CD8-positive, alpha-beta memory T cell (primary cell): ENCODE measurements at regions not wholly inside any gene's neighbourhood (a gene's known extent, or its start where the extent isn't known, plus 50 kb on each side); places are given as distances from the start of the nearest gene placed in this dataset.

Experiments used
- CTCF ChIA-PET: fragments of 350-600 bp; sonication (Branson Sonifier 250); formaldehyde crosslinking; loops from one replicate; lab custom pipeline; 2021; ENCODE audit warnings: antibody characterized with exemption; lab: Charles Lee
- POLR2A ChIA-PET: fragments of 350-600 bp; sonication (Branson Sonifier 250); formaldehyde crosslinking; loops from one replicate; lab custom pipeline; 2021; ENCODE audit warnings: antibody characterized with exemption; lab: Charles Lee
- DNase-seq, 5 donors: peaks; one replicate each; pipeline versions ENCODE4 v3.0.0 to v3.0.0-alpha.2; 2020 to 2022; ENCODE audit warnings: mixed read lengths in 1 of 5
- H3K27ac ChIP-seq: one replicate; pipeline ENCODE4 v1.7.0; 2013; ENCODE audit warnings: low read depth, mild to moderate bottlenecking, low read length, moderate library complexity
- H3K27me3 ChIP-seq: 2 replicates; pipeline ENCODE4 v1.7.0; 2013; ENCODE audit warnings: low read length, mild to moderate bottlenecking; ENCODE audit not compliant: insufficient read depth, poor library complexity, severe bottlenecking
- H3K36me3 ChIP-seq: 2 replicates; pipeline ENCODE4 v1.7.0; 2013; ENCODE audit warnings: mild to moderate bottlenecking, low read length, moderate library complexity; ENCODE audit not compliant: insufficient read depth
- H3K4me1 ChIP-seq: 2 replicates; pipeline ENCODE4 v1.7.0; 2013; ENCODE audit warnings: mild to moderate bottlenecking, low read length, moderate library complexity; ENCODE audit not compliant: insufficient read depth
- H3K4me3 ChIP-seq: 2 replicates; pipeline ENCODE4 v1.7.0; 2013; ENCODE audit warnings: mild to moderate bottlenecking, low read length
- H3K9me3 ChIP-seq: 2 replicates; pipeline ENCODE4 v1.7.0; 2013; ENCODE audit warnings: mild to moderate bottlenecking, low read length
- H3K27ac Mint-ChIP-seq, 8 donors: one replicate each; pipeline ENCODE4 v1.8.0; 2020 to 2021; ENCODE audit warnings: mixed read lengths in 8 of 8, mild to moderate bottlenecking in 6 of 8, inconsistent platforms in 3 of 8, moderate library complexity in 3 of 8
- H3K27me3 Mint-ChIP-seq, 2 donors: one replicate each; pipeline ENCODE4 v1.8.0; 2020 to 2021; ENCODE audit warnings: mixed read lengths in 2 of 2, mild to moderate bottlenecking in 1 of 2, moderate library complexity in 1 of 2
- H3K36me3 Mint-ChIP-seq, 3 donors: one replicate each; pipeline ENCODE4 v1.8.0; 2020 to 2021; ENCODE audit warnings: mixed read lengths in 3 of 3, inconsistent platforms in 1 of 3, mild to moderate bottlenecking in 1 of 3
- H3K4me1 Mint-ChIP-seq, 3 donors: one replicate each; pipeline ENCODE4 v1.8.0; 2020 to 2021; ENCODE audit warnings: mixed read lengths in 3 of 3, inconsistent platforms in 1 of 3, mild to moderate bottlenecking in 1 of 3
- H3K4me3 Mint-ChIP-seq, 7 donors: one replicate each; pipeline ENCODE4 v1.8.0; 2020 to 2021; ENCODE audit warnings: mixed read lengths in 7 of 7, mild to moderate bottlenecking in 6 of 7, moderate library complexity in 4 of 7, inconsistent platforms in 2 of 7
- H3K9me3 Mint-ChIP-seq, 5 donors: one replicate each; pipeline ENCODE4 v1.8.0; 2020 to 2022; ENCODE audit warnings: mixed read lengths in 5 of 5, mild to moderate bottlenecking in 3 of 5, moderate library complexity in 2 of 5, inconsistent platforms in 1 of 5

DNA sequence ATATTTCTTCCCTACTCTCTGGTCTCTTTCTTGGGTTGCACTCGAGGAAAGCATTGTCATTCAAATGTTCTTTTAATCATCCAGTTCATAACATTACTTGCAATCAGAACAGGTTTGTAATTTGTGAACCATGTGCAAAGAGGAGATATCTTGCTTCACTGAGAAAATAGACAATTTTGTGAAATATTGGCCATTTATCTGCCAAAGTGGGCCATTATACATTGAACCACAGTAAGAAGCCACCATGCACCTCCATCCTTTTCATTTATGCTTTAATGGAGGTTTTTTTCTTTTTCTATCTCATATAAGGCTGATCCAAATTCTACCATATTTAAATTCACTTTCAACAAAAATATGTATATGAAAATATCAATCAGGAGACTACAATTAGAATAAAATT is 335.3 kb upstream of the AADAT start:
- Mint-ChIP-seq H3K4me1 (no peaks in the 10 kb centered on the region), H3K4me3 (no peak overlapping the region), H3K27ac (no peak overlapping the region), H3K9me3 (peaks cover 0 to 7% (median 4%) of the 10 kb centered on the region in 5 donors), H3K36me3 (no peaks in the 10 kb centered on the region), H3K27me3 (no peaks in the 10 kb centered on the region)
- POLR2A ChIA-PET, result no interaction called here
- Histone ChIP-seq H3K36me3 (no peaks in the 10 kb centered on the region), H3K27me3 (no peaks in the 10 kb centered on the region), H3K9me3 (no peaks in the 10 kb centered on the region), H3K4me1 (no peaks in the 10 kb centered on the region), H3K4me3 (no peak overlapping the region), H3K27ac (no peak overlapping the region)
- CTCF ChIA-PET, result no interaction called here
- DNase-seq, result no peak

DNA sequence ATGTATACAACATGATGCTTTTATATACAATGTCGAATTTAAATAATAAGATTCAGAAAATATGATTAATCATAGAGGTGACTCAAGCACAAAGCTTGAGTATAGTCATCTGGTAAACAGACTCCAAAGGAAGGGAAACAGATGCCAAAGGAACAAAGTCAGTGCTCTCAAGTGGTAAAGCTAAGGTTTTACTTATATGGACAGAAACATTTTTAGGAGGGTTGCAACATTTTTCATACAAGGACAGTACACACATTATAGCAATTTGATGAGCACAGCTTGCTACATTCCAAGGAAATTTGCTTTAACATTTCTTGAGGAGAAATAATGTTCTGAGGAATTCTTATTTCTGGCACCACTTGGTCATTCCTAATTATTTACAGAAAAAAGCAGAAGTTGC is 333.4 kb upstream of the AADAT start:
- H3K4me1 ChIP-seq, result no peaks in the 10 kb centered on the region
- H3K4me3 ChIP-seq, result no peak overlapping the region
- H3K27ac Mint-ChIP-seq, result no peak overlapping the region
- H3K9me3 Mint-ChIP-seq, result peaks cover 0 to 10% (median 4%) of the 10 kb centered on the region in 5 donors
- ChIA-PET CTCF (no interaction called here), POLR2A (no interaction called here)
- no peak overlapping the region for H3K4me3 Mint-ChIP-seq
- no peaks in the 10 kb centered on the region for H3K9me3 ChIP-seq
- no peaks in the 10 kb centered on the region for H3K36me3 ChIP-seq
- no peaks in the 10 kb centered on the region for H3K4me1 Mint-ChIP-seq
- DNase-seq, result no peak
- no peaks in the 10 kb centered on the region for H3K27me3 ChIP-seq
- no peaks in the 10 kb centered on the region for H3K27me3 Mint-ChIP-seq
- no peak overlapping the region for H3K27ac ChIP-seq
- no peaks in the 10 kb centered on the region for H3K36me3 Mint-ChIP-seq

DNA sequence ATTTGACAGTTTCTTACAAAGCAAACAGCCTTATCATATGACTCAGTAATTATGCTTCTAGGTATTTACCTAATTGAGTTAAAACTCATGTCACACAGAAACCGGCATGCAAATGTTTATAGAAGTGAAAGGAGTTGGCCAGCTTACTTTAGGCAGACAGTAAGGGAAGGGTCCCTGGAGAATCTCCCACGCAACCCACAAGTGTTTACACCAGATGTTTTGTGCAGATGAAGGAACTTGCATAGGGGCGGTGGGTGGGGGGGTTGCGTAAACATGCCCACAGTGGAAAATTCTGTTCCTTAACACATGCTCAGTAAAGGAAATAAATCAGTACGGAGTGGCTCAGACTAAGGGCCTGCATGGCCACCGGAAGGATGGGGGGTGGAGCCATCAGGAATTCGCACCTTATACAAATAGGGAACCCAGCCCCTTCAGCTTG is 330.5 kb upstream of the AADAT start:
- ChIA-PET POLR2A (no interaction called here), CTCF (no interaction called here)

DNA sequence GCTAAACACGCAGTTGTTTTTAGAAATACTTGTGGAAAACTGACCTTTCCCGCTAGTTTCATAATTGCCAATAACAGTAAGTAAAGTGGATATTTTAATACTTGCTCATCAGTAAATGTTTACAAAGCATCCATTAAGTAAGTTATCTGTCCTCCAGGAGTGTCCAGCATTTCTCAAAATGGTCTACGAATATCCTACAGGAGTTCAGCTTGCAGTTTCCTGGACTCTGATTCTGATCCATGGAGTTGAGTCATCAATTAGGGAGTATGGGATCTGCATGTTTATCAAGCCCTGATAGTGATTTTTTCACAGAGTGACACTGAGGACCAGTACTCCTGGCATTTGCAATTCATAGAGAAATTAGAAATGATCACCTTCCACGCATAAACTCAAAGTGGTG is 325.2 kb upstream of the AADAT start:
- Histone ChIP-seq H3K27ac (no peak overlapping the region), H3K36me3 (no peaks in the 10 kb centered on the region), H3K4me1 (no peaks in the 10 kb centered on the region), H3K9me3 (no peaks in the 10 kb centered on the region), H3K4me3 (no peak overlapping the region), H3K27me3 (no peaks in the 10 kb centered on the region)
- no peak for DNase-seq
- H3K4me1 Mint-ChIP-seq, result no peaks in the 10 kb centered on the region
- H3K27ac Mint-ChIP-seq, result no peak overlapping the region
- H3K36me3 Mint-ChIP-seq, result no peaks in the 10 kb centered on the region
- CTCF ChIA-PET, result no interaction called here
- POLR2A ChIA-PET, result no interaction called here
- no peaks in the 10 kb centered on the region for H3K27me3 Mint-ChIP-seq
- H3K4me3 Mint-ChIP-seq, result no peak overlapping the region
- peaks cover 3 to 9% (median 6%) of the 10 kb centered on the region in 5 donors for H3K9me3 Mint-ChIP-seq

More for the DNA sequence above, 330.5 kb upstream of the AADAT start:
- no peaks in the 10 kb centered on the region for H3K27me3 Mint-ChIP-seq
- Histone ChIP-seq H3K4me1 (no peaks in the 10 kb centered on the region), H3K27ac (no peak overlapping the region), H3K27me3 (no peaks in the 10 kb centered on the region), H3K4me3 (no peak overlapping the region), H3K36me3 (no peaks in the 10 kb centered on the region), H3K9me3 (no peaks in the 10 kb centered on the region)
- H3K36me3 Mint-ChIP-seq, result no peaks in the 10 kb centered on the region
- no peak overlapping the region for H3K27ac Mint-ChIP-seq
- DNase-seq, result no peak
- no peak overlapping the region for H3K4me3 Mint-ChIP-seq
- peaks cover 0 to 10% (median 6%) of the 10 kb centered on the region in 5 donors for H3K9me3 Mint-ChIP-seq
- H3K4me1 Mint-ChIP-seq, result no peaks in the 10 kb centered on the region

DNA sequence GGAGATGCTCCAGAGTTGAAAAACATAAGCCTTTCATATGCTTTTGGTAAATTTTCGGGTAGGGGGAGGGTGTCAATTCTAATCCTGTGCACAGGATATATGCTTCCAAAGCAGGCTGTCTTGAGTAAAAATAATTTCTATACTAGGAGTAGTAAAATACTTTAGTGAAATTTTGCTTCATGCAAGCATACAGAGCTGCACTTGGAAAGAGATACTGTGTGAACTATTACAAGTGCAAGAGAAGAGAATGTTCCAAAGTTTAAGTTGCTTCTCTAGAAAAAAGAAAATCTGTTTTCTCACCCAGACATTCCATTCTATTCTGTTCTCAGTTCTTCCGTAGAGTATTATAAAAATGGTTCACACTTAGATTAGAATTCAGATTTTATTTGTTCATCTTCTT is 324.6 kb upstream of the AADAT start:
- H3K27me3 Mint-ChIP-seq, result no peaks in the 10 kb centered on the region
- no peaks in the 10 kb centered on the region for H3K9me3 ChIP-seq
- POLR2A ChIA-PET, result no interaction called here
- H3K27ac Mint-ChIP-seq, result no peak overlapping the region
- H3K4me1 Mint-ChIP-seq, result no peaks in the 10 kb centered on the region
- CTCF ChIA-PET, result no interaction called here
- H3K36me3 Mint-ChIP-seq, result no peaks in the 10 kb centered on the region
- H3K4me3 Mint-ChIP-seq, result no peak overlapping the region
- H3K36me3 ChIP-seq, result no peaks in the 10 kb centered on the region
- DNase-seq, result no peak
- no peak overlapping the region for H3K4me3 ChIP-seq
- peaks cover 3 to 9% (median 4%) of the 10 kb centered on the region in 5 donors for H3K9me3 Mint-ChIP-seq
- no peak overlapping the region for H3K27ac ChIP-seq
- no peaks in the 10 kb centered on the region for H3K27me3 ChIP-seq
- no peaks in the 10 kb centered on the region for H3K4me1 ChIP-seq

DNA sequence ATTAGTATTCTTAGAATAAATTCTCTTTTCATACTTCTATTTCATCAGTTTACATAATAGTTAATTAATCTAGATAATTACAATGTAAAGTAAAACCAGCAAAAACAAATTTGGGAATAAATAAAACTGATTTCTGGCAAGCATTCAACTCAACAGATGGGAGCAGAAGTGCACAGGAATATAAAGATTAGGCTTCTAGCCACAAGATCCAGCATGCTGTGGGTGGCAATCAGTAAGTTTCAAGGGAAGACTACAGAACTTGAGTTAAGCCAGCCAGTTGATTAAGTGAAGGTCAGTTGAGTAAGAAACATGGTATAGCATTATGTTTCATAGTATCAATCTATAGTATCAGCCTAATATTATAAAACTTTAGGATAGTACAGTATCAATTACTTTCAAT is 324.2 kb upstream of the AADAT start:
- Mint-ChIP-seq H3K9me3 (peaks cover 0 to 9% (median 6%) of the 10 kb centered on the region in 5 donors), H3K27ac (no peak overlapping the region), H3K4me1 (no peaks in the 10 kb centered on the region), H3K27me3 (no peaks in the 10 kb centered on the region), H3K36me3 (no peaks in the 10 kb centered on the region), H3K4me3 (no peak overlapping the region)
- no peak for DNase-seq
- Histone ChIP-seq H3K9me3 (no peaks in the 10 kb centered on the region), H3K27me3 (no peaks in the 10 kb centered on the region), H3K4me1 (no peaks in the 10 kb centered on the region), H3K27ac (no peak overlapping the region), H3K4me3 (no peak overlapping the region), H3K36me3 (no peaks in the 10 kb centered on the region)
- CTCF ChIA-PET, result no interaction called here
- POLR2A ChIA-PET, result no interaction called here

DNA sequence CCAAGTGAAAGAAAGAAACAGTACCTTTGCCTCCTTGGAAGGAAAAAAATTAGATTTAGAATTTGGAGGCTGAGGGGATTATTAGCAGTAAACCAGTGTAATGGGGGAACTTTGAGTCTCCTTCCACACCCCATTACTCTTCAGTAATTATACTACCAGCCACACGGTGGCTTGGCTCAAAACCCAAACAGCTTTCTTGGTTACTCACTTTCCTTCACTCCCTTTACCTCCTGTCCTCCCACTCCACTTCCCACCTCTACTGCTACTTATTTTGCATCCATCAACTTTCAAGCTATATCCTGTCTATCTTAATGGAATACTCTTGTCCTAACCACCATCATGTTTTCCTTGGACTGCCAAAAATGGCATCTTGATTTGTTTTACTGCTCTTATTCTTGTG is 310.6 kb upstream of the AADAT start:
- H3K36me3 ChIP-seq, result no peaks in the 10 kb centered on the region
- H3K4me1 Mint-ChIP-seq, result no peaks in the 10 kb centered on the region
- CTCF ChIA-PET, result no interaction called here
- no peak for DNase-seq
- no peak overlapping the region for H3K27ac Mint-ChIP-seq
- no peaks in the 10 kb centered on the region for H3K36me3 Mint-ChIP-seq
- H3K4me3 Mint-ChIP-seq, result no peak overlapping the region
- no peaks in the 10 kb centered on the region for H3K27me3 ChIP-seq
- H3K4me1 ChIP-seq, result no peaks in the 10 kb centered on the region
- POLR2A ChIA-PET, result no interaction called here
- no peaks in the 10 kb centered on the region for H3K27me3 Mint-ChIP-seq
- no peaks in the 10 kb centered on the region for H3K9me3 ChIP-seq
- no peak overlapping the region for H3K4me3 ChIP-seq
- H3K9me3 Mint-ChIP-seq, result peaks cover 2 to 6% (median 4%) of the 10 kb centered on the region in 5 donors
- H3K27ac ChIP-seq, result no peak overlapping the region

DNA sequence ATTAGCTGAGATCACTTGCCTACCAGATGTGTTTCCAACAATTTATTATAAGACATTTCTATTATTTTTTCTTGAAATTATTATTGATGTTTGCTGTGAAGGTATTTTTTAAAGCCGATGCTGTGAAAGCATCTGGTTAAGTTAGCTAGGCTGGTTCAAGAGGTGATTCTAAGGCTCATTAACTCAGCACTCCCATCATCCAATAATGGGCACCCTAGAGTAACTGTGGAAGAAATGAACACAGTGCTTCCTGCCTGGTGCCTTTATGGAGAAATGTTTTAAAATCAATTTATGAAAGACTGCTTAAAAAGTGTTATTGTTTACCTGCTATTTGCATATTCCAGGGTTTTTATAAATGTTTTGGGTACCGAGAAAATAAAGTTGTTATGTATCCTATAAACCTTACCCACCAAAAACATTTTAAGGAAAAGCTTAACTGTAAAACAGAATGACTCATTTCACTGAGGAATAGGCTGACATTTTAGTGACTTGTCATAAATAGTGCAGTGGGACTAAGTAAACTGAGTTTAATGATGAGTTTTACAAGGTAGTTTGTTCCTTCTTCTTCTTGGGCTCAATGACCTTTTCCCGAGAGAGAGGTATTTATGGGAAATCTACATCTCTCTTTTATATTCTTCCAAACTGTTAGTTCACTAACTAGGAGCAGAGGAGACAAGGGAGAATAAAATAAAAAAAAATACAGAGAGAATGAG is 310.0 kb upstream of the AADAT start:
- Mint-ChIP-seq H3K4me1 (no peaks in the 10 kb centered on the region), H3K27ac (no peak overlapping the region), H3K27me3 (no peaks in the 10 kb centered on the region), H3K4me3 (no peak overlapping the region), H3K9me3 (peaks cover 2 to 6% (median 4%) of the 10 kb centered on the region in 5 donors), H3K36me3 (no peaks in the 10 kb centered on the region)
- Histone ChIP-seq H3K4me3 (no peak overlapping the region), H3K9me3 (no peaks in the 10 kb centered on the region), H3K27ac (no peak overlapping the region), H3K36me3 (no peaks in the 10 kb centered on the region), H3K4me1 (no peaks in the 10 kb centered on the region), H3K27me3 (no peaks in the 10 kb centered on the region)
- DNase-seq, result no peak
- POLR2A ChIA-PET, result no interaction called here
- CTCF ChIA-PET, result no interaction called here
